ENCODE measurements at regions not wholly inside any gene's neighbourhood (a gene's known extent, or its start where the extent isn't known, plus 50 kb on each side); places are given as distances from the start of the nearest gene placed in this dataset.

DNA sequence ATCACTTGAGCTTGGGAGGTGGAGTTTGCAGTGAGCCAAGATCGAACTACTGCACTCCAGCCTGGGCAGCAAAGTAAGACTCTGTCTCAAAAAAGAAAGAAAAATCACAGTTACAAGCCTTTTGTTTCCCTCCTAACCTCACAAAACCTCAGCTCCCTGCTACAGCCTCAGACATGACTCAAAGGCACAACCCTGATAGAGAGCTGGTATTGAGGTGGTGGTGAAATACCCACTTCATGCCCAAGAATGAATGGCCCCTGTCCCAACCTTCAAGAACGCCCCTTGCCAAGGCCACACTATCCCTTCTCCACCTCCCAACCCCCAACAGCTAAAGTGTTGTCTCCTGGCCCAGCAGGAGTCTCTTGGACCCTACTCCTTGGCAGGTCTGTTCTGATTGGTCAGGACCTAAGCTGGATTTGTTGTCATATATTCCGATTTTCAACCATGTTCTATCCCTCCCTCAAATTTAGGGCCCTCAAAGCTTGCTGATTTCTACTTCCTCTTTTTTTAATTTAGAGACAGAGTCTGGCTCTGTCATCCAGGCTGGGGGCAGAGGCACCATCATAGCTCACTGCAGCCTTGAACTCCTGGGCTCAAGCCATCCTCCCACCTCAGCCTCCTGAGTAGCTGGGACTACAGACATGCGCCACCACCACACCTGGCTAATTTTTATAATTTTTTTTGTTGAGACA is 61.9 kb upstream of the BZW1 start:
- no peaks in the 10 kb centered on the region for H3K79me2 ChIP-seq (ENCODE audit: insufficient read depth, low read length)
- no peak overlapping the region for H3K4me3 Mint-ChIP-seq (ENCODE audit: unreplicated experiment)
- no peak overlapping the region for H3K4me3 ChIP-seq (ENCODE audit: insufficient read depth, low read depth, low read length)
- no peaks in the 10 kb centered on the region for H3K9me3 ChIP-seq (ENCODE audit: insufficient read depth, low read depth, low read length)
- H4K20me1 ChIP-seq (ENCODE audit: insufficient read depth, low read length), result no peaks in the 10 kb centered on the region
- no peak overlapping the region for H2AFZ ChIP-seq (ENCODE audit: low read depth, low read length)
- peaks cover 20% of the 10 kb centered on the region for H3K4me1 ChIP-seq (ENCODE audit: insufficient read depth, low read length)
- peaks cover 1% of the 10 kb centered on the region for H3K36me3 Mint-ChIP-seq (ENCODE audit: low read depth, unreplicated experiment)
- no peaks in the 10 kb centered on the region for H3K36me3 ChIP-seq (ENCODE audit: insufficient read depth, low read length)
- DNase-seq (ENCODE audit: low read depth) (no peak), FAIRE-seq (no peak)
- no peaks in the 10 kb centered on the region for H3K27me3 ChIP-seq (ENCODE audit: insufficient read depth, low read length)
- no peaks in the 10 kb centered on the region for H3K9me3 Mint-ChIP-seq (ENCODE audit: unreplicated experiment)
- H3K4me1 Mint-ChIP-seq (ENCODE audit: low read depth, unreplicated experiment), result peaks cover 29% of the 10 kb centered on the region
- no peak overlapping the region for H3K27ac Mint-ChIP-seq (ENCODE audit: unreplicated experiment)
- H3K9ac ChIP-seq (ENCODE audit: low read length), result no peak overlapping the region
- TF ChIP-seq EZH2 (IDR thresholded peaks at IDR 0.05; ENCODE audit: insufficient read depth, low read length), result no peak
- TF ChIP-seq, protein P1, sequence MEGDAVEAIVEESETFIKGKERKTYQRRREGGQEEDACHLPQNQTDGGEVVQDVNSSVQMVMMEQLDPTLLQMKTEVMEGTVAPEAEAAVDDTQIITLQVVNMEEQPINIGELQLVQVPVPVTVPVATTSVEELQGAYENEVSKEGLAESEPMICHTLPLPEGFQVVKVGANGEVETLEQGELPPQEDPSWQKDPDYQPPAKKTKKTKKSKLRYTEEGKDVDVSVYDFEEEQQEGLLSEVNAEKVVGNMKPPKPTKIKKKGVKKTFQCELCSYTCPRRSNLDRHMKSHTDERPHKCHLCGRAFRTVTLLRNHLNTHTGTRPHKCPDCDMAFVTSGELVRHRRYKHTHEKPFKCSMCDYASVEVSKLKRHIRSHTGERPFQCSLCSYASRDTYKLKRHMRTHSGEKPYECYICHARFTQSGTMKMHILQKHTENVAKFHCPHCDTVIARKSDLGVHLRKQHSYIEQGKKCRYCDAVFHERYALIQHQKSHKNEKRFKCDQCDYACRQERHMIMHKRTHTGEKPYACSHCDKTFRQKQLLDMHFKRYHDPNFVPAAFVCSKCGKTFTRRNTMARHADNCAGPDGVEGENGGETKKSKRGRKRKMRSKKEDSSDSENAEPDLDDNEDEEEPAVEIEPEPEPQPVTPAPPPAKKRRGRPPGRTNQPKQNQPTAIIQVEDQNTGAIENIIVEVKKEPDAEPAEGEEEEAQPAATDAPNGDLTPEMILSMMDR (IDR thresholded peaks at IDR 0.05; ENCODE audit: insufficient read depth, low read depth, low read length), result no peak
- H3K4me2 ChIP-seq (ENCODE audit: low read length), result no peak overlapping the region
- H3K27me3 Mint-ChIP-seq (ENCODE audit: low read depth, unreplicated experiment), result no peaks in the 10 kb centered on the region
- H3K27ac ChIP-seq (ENCODE audit: low read depth, low read length), result no peak overlapping the region

DNA sequence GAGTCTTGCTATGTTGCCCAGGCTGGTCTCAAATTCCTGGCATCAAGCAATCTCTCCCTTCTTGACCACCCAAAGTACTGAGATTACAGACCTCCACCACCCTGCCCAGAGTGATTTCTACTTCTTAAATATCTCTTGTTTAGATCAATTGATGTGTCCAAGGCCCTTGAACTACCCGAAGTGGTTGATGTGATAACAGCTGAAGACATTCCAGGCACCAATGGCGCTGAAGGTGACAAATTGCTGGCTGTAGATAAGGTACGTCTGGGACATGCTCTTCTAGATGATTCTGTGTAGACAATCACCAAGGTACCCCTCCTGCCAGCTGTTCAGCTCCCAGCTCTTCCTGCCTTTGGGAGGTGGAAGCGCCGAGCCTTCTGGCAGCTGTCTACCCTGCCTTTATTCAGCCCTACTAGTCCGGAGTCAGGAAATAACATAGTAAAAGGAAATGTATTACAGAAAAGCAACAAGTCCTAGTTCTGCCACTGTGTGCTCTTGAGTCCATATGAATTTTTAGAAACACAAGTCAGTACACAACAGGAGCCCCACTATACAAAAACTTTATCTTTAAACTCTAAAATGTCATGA is 61.3 kb upstream of the BZW1 start:
- Histone ChIP-seq H3K79me2 (ENCODE audit: insufficient read depth, low read length) (no peaks in the 10 kb centered on the region), H3K9me3 (ENCODE audit: insufficient read depth, low read depth, low read length) (no peaks in the 10 kb centered on the region), H3K4me3 (ENCODE audit: insufficient read depth, low read depth, low read length) (no peak overlapping the region), H3K36me3 (ENCODE audit: insufficient read depth, low read length) (no peaks in the 10 kb centered on the region), H3K9ac (ENCODE audit: low read length) (no peak overlapping the region), H3K27me3 (ENCODE audit: insufficient read depth, low read length) (no peaks in the 10 kb centered on the region), H2AFZ (ENCODE audit: low read depth, low read length) (no peak overlapping the region), H4K20me1 (ENCODE audit: insufficient read depth, low read length) (no peaks in the 10 kb centered on the region), H3K4me2 (ENCODE audit: low read length) (no peak overlapping the region), H3K27ac (ENCODE audit: low read depth, low read length) (no peak overlapping the region), H3K4me1 (ENCODE audit: insufficient read depth, low read length) (peaks cover 26% of the 10 kb centered on the region)
- Mint-ChIP-seq H3K4me1 (ENCODE audit: low read depth, unreplicated experiment) (peaks cover 31% of the 10 kb centered on the region), H3K36me3 (ENCODE audit: low read depth, unreplicated experiment) (peaks cover 1% of the 10 kb centered on the region), H3K27ac (ENCODE audit: unreplicated experiment) (no peak overlapping the region), H3K27me3 (ENCODE audit: low read depth, unreplicated experiment) (no peaks in the 10 kb centered on the region), H3K4me3 (ENCODE audit: unreplicated experiment) (no peak overlapping the region), H3K9me3 (ENCODE audit: unreplicated experiment) (no peaks in the 10 kb centered on the region)
- TF ChIP-seq EZH2 (IDR thresholded peaks at IDR 0.05; ENCODE audit: insufficient read depth, low read length), result no peak
- TF ChIP-seq, protein P1 (IDR thresholded peaks at IDR 0.05; ENCODE audit: insufficient read depth, low read depth, low read length), result no peak
- no peak for DNase-seq (ENCODE audit: low read depth)
- FAIRE-seq, result no peak

DNA sequence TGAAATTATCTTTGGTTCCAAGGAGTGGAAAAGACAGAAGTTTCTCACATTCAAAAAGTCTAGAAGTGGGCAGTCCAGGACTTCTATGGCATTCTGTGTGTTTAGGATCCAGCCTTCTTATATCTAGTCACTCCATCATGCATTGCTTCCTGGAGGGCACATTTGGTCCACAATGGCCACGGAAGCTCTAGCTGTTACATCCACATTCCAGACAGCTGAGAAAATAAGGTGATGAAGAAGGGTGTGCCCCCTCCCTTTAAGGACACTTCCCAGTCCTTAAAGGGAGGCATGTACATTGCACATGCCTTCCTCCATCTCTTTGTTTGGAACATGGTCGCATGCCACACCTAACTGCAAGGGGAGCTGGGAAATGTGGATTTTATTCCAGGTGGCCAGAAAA is 59.9 kb upstream of the BZW1 start:
- no peaks in the 10 kb centered on the region for H3K27me3 Mint-ChIP-seq (ENCODE audit: low read depth, unreplicated experiment)
- Histone ChIP-seq H3K4me2 (ENCODE audit: low read length) (no peak overlapping the region), H3K36me3 (ENCODE audit: insufficient read depth, low read length) (no peaks in the 10 kb centered on the region), H3K79me2 (ENCODE audit: insufficient read depth, low read length) (no peaks in the 10 kb centered on the region), H2AFZ (ENCODE audit: low read depth, low read length) (no peak overlapping the region), H3K4me3 (ENCODE audit: insufficient read depth, low read depth, low read length) (no peak overlapping the region), H3K27me3 (ENCODE audit: insufficient read depth, low read length) (no peaks in the 10 kb centered on the region), H3K9ac (ENCODE audit: low read length) (no peak overlapping the region), H3K27ac (ENCODE audit: low read depth, low read length) (no peak overlapping the region), H3K4me1 (ENCODE audit: insufficient read depth, low read length) (peaks cover 32% of the 10 kb centered on the region), H4K20me1 (ENCODE audit: insufficient read depth, low read length) (no peaks in the 10 kb centered on the region), H3K9me3 (ENCODE audit: insufficient read depth, low read depth, low read length) (no peaks in the 10 kb centered on the region)
- FAIRE-seq (no peak), DNase-seq (ENCODE audit: low read depth) (no peak)
- TF ChIP-seq EZH2 (IDR thresholded peaks at IDR 0.05; ENCODE audit: insufficient read depth, low read length), result no peak
- TF ChIP-seq, protein P1 (IDR thresholded peaks at IDR 0.05; ENCODE audit: insufficient read depth, low read depth, low read length), result no peak
- peaks cover 1% of the 10 kb centered on the region for H3K36me3 Mint-ChIP-seq (ENCODE audit: low read depth, unreplicated experiment)
- peaks cover 36% of the 10 kb centered on the region for H3K4me1 Mint-ChIP-seq (ENCODE audit: low read depth, unreplicated experiment)
- no peak overlapping the region for H3K4me3 Mint-ChIP-seq (ENCODE audit: unreplicated experiment)
- no peaks in the 10 kb centered on the region for H3K9me3 Mint-ChIP-seq (ENCODE audit: unreplicated experiment)
- H3K27ac Mint-ChIP-seq (ENCODE audit: unreplicated experiment), result no peak overlapping the region

Measured in astrocyte (in vitro differentiated cells and primary cell).